Common myeloid progenitor, CD34-positive (primary cell): ENCODE measurements at regions not wholly inside any gene's neighbourhood (a gene's known extent, or its start where the extent isn't known, plus 50 kb on each side); places are given as distances from the start of the nearest gene placed in this dataset.

Experiments used
- CTCF ChIA-PET: fragments of 350-600 bp; sonication (Branson Sonifier 250); formaldehyde crosslinking; loops from one replicate; lab custom pipeline; 2021; ENCODE audit warnings: antibody characterized with exemption; lab: Charles Lee
- POLR2A ChIA-PET: fragments of 350-600 bp; sonication (Branson Sonifier 250); formaldehyde crosslinking; loops from one replicate; lab custom pipeline; 2021; ENCODE audit warnings: antibody characterized with exemption; lab: Charles Lee
- DNase-seq, 3 donors: peaks; one replicate each; pipeline versions ENCODE4 v3.0.0 to v3.0.0-alpha.2; 2013
- H3K27ac ChIP-seq, 2 experiments: 1 replicate in 1 of 2; 2 replicates in 1 of 2; pipeline ENCODE4 v1.7.0; 2013; ENCODE audit warnings: inconsistent platforms in 2 of 2, low read length in 2 of 2, mild to moderate bottlenecking in 2 of 2, low read depth in 1 of 2, moderate library complexity in 1 of 2; ENCODE audit not compliant: severe bottlenecking in 2 of 2, insufficient read depth in 1 of 2, poor library complexity in 1 of 2
- H3K27me3 ChIP-seq, 5 experiments: replicated peaks in 2 of 5; 1 replicate in 3 of 5; 2 replicates in 2 of 5; pipeline versions ENCODE4 v1.6.1 to v1.7.0; 2013; ENCODE audit warnings: low read length in 4 of 5, mild to moderate bottlenecking in 2 of 5, moderate library complexity in 2 of 5, inconsistent platforms in 1 of 5; ENCODE audit not compliant: insufficient read depth in 5 of 5, control insufficient read depth in 4 of 5
- H3K36me3 ChIP-seq, 4 experiments: 1 replicate in 2 of 4; 2 replicates in 2 of 4; pipeline versions ENCODE4 v1.6.1 to v1.7.0; 2013; ENCODE audit warnings: low read length in 3 of 4, control low read depth in 1 of 4, mild to moderate bottlenecking in 1 of 4; ENCODE audit not compliant: control insufficient read depth in 4 of 4, insufficient read depth in 4 of 4
- H3K4me1 ChIP-seq, 4 experiments: 1 replicate in 3 of 4; 2 replicates in 1 of 4; pipeline versions ENCODE4 v1.6.1 to v1.7.1; 2013; ENCODE audit warnings: low read length in 3 of 4, mild to moderate bottlenecking in 3 of 4, control low read depth in 1 of 4, inconsistent platforms in 1 of 4, moderate library complexity in 1 of 4; ENCODE audit not compliant: control insufficient read depth in 4 of 4, insufficient read depth in 4 of 4; ENCODE audit errors: control extremely low read depth in 1 of 4
- H3K4me3 ChIP-seq, 7 experiments: 1 replicate in 4 of 7; 2 replicates in 3 of 7; pipeline versions ENCODE4 v1.5.1 to v1.7.0; 2013; ENCODE audit warnings: mild to moderate bottlenecking in 7 of 7, low read length in 6 of 7, moderate library complexity in 6 of 7, inconsistent platforms in 2 of 7, low read depth in 2 of 7, control low read depth in 1 of 7; ENCODE audit not compliant: insufficient read depth in 4 of 7, control insufficient read depth in 1 of 7; ENCODE audit errors: extremely low read depth in 1 of 7
- H3K9me3 ChIP-seq, 5 experiments: 1 replicate in 4 of 5; 2 replicates in 1 of 5; pipeline versions ENCODE4 v1.6.1 to v1.7.1; 2013; ENCODE audit warnings: low read length in 4 of 5, mild to moderate bottlenecking in 2 of 5, inconsistent platforms in 1 of 5, low read depth in 1 of 5, moderate library complexity in 1 of 5; ENCODE audit not compliant: control insufficient read depth in 4 of 5, insufficient read depth in 2 of 5; ENCODE audit errors: control extremely low read depth in 1 of 5
- whole genome bisulfite sequencing: methylation state at CpG from one replicate; pipeline ENCODE4 v1.1.5; 2013; ENCODE audit not compliant: insufficient coverage; 5-methylcytosine and 5-hydroxymethylcytosine counted together

DNA sequence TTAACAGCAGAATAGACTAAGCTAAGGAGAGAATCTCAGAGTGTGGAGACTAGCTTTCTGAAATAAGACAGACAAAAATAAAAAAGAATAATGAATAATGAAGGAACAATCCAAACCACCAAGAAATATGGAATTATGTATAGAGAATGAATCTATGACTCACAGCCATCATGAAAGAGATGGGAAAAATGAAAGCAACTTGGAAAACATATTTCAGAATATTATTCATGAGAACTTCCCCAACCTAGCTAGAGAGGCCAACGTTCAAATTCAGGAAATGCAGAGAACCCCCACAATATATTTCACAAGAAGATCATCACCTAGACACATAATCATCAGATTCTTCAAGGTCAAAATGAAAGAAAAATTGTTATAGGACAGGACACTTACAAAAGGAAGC, 349.0 kb upstream of the MPDZ start:
- no peaks in the 10 kb centered on the region for H3K4me1 ChIP-seq
- POLR2A ChIA-PET, result no interaction called here
- H3K9me3 ChIP-seq, result no peaks in the 10 kb centered on the region
- no peak overlapping the region for H3K27ac ChIP-seq
- WGBS, result no CpG with 5 or more reads among the region's 1 CpG
- no peak for DNase-seq
- CTCF ChIA-PET, result no interaction called here
- no peak overlapping the region for H3K4me3 ChIP-seq
- H3K36me3 ChIP-seq, result no peaks in the 10 kb centered on the region
- no peaks in the 10 kb centered on the region for H3K27me3 ChIP-seq

DNA sequence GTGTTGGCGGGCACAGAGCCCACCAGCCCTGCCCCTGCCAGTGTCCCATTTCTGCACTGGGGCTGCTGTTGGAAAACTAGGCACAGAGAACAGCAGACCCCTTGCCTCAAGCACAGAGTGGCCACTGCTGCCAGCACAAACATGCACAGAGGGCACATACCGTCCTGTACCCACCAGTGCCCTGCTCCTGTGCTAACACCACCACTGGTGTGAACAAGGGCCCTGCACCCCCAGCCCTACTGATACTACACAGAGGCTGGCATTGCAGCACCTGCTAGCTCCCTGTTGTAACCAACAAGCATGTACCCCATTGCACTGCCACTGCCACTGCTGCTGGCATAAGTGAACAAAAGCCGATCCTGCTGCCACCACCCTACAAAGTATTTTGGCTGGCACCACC, 348.0 kb upstream of the MPDZ start:
- Histone ChIP-seq H3K9me3 (no peaks in the 10 kb centered on the region), H3K36me3 (no peaks in the 10 kb centered on the region), H3K4me1 (no peaks in the 10 kb centered on the region), H3K27ac (no peak overlapping the region), H3K27me3 (no peaks in the 10 kb centered on the region), H3K4me3 (no peak overlapping the region)
- ChIA-PET CTCF (no interaction called here), POLR2A (no interaction called here)
- no peak for DNase-seq
- WGBS, result 100% methylated on average over 2 of the region's 3 CpGs

DNA sequence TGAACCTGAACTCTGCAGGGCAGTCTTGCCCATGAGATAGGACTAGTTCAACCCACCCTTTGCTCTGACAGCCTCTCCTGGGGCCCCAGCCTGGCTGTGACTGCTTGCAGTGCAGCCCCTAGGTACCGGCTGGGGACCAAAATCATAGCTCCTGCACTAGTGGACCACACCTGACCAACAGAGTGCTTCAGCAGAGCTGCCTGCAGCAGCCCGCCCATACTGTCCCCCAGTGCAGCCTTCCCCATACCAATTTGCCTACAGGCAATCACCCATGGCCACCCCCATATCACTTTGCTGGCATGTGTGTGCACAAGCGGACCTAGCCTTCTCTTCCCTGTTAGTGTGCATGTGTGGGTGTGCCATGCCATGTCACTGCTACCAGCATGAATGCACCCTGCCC, 347.6 kb upstream of the MPDZ start:
- no peak overlapping the region for H3K27ac ChIP-seq
- no peaks in the 10 kb centered on the region for H3K4me1 ChIP-seq
- no peaks in the 10 kb centered on the region for H3K36me3 ChIP-seq
- H3K9me3 ChIP-seq, result no peaks in the 10 kb centered on the region
- no peak for DNase-seq
- POLR2A ChIA-PET, result no interaction called here
- H3K27me3 ChIP-seq, result no peaks in the 10 kb centered on the region
- WGBS, result 100% methylated on average over 2 of the region's 3 CpGs
- H3K4me3 ChIP-seq, result no peak overlapping the region
- CTCF ChIA-PET, result no interaction called here

DNA sequence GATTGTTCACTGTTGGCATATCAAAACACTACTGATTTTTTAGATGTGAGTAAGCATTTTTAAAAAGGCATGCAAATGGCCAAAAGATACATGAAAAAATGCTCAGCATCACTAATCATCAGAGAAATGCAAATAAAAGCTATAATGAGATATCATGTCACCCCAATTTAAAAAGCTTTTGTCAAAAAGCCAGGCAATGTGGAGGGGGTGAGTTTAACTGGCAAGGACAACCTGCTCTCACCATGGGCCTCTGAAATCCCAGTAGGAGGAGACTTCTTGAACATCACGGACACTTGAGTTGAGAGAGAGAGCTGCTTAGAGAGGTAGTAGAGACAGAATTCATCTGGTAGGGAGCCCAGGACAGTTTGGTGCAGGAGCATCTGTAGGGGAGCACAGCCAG, 347.1 kb upstream of the MPDZ start:
- no peaks in the 10 kb centered on the region for H3K36me3 ChIP-seq
- no peak overlapping the region for H3K4me3 ChIP-seq
- no peaks in the 10 kb centered on the region for H3K4me1 ChIP-seq
- 100% methylated on average over 1 of the region's 1 CpG for WGBS
- no peaks in the 10 kb centered on the region for H3K9me3 ChIP-seq
- H3K27me3 ChIP-seq, result no peaks in the 10 kb centered on the region
- H3K27ac ChIP-seq, result no peak overlapping the region
- ChIA-PET POLR2A (no interaction called here), CTCF (no interaction called here)
- no peak for DNase-seq

DNA sequence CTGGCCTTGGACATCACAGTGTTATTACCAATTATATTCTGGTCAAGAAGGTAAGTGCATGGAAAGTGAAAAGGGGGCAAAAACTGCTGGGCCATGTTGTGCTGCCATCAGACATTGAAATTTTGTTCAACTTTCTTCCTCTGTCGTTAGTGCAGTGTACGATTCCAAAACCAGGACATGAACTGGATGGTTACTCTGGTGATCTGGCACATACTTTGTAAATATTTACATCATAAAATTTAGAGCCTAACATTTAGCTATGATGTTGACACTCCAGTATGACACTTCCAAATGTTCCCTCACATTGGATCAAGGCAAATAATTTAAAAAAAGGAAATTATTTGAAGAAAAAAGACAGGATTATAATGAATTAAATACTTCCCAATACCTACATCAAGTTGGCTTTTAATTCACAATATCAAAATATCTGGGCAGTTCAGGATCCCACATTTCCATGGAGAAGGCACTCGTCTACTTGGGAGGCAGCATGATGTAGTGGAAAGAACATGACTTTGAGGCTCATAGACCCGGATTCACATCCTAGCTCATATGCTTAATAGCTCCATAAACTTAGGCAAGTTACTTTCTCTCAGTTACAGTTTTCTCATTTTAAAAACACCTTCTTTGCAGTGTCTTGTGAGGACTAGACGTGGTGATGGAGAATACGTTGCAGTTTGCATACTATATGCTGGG, 342.5 kb upstream of the MPDZ start:
- Histone ChIP-seq H3K9me3 (no peaks in the 10 kb centered on the region), H3K4me3 (no peak overlapping the region), H3K27me3 (no peaks in the 10 kb centered on the region), H3K36me3 (no peaks in the 10 kb centered on the region), H3K27ac (no peak overlapping the region), H3K4me1 (no peaks in the 10 kb centered on the region)
- DNase-seq, result no peak
- WGBS, result no CpG with 5 or more reads among the region's 6 CpGs
- POLR2A ChIA-PET, result no interaction called here
- CTCF ChIA-PET, result no interaction called here

DNA sequence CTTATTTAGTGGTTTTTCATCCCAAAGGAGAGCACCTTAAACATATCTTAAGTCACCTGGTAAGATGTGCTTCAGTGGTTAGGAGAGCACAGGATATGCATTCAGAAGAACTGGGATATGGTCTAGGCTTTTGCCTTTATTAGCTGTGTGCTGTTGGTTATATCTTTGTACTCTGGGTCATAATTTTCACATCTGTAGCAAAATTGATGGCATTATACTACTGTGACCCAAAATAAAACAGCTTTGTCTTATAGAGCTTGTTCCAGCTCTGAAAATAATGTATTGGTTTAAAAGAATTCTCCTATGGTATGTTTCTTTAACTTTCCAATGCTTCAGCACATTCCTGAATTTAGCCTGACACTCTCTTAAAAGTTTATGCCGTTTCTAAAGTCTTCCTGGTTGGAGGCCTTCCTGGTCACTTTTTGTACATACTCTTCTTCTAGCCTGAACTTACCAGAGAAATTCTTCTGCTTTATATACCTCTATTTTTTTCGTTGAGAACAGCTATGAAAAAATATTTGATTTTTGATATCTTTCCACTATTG, 337.1 kb upstream of the MPDZ start:
- H3K27ac ChIP-seq, result no peak overlapping the region
- H3K4me3 ChIP-seq, result no peak overlapping the region
- H3K36me3 ChIP-seq, result no peaks in the 10 kb centered on the region
- CTCF ChIA-PET, result no interaction called here
- WGBS, result 100% methylated on average over 1 of the region's 2 CpGs
- H3K4me1 ChIP-seq, result no peaks in the 10 kb centered on the region
- no peaks in the 10 kb centered on the region for H3K9me3 ChIP-seq
- no peaks in the 10 kb centered on the region for H3K27me3 ChIP-seq
- no peak for DNase-seq
- POLR2A ChIA-PET, result no interaction called here

- Histone ChIP-seq H3K9me3 (no peaks in the 10 kb centered on the region), H3K36me3 (no peaks in the 10 kb centered on the region), H3K4me1 (no peaks in the 10 kb centered on the region), H3K4me3 (no peak overlapping the region), H3K27me3 (no peaks in the 10 kb centered on the region), H3K27ac (no peak overlapping the region)
- ChIA-PET POLR2A (no interaction called here), CTCF (no interaction called here)
- WGBS, result no CpG with 5 or more reads among the region's 7 CpGs
- DNase-seq, result no peak
Measured at GRCh38 chr9:13615660-13616490, 336.4 kb upstream of the MPDZ start.
